NCI-H1930 (cell line): ENCODE measurements at regions not wholly inside any gene's neighbourhood (a gene's known extent, or its start where the extent isn't known, plus 50 kb on each side); places are given as distances from the start of the nearest gene placed in this dataset.

Experiments
- DNase-seq, 2 experiments: peaks; one replicate each; lab custom pipeline; 2025; lab: John Stamatoyannopoulos, UW

- no peak for DNase-seq
Observed at GRCh38 chrX:13147733-13148132, 103.3 kb upstream of the FAM9C start.

GRCh38 chrX:13147147-13147546 is 102.7 kb upstream of the FAM9C start:
- DNase-seq, result no peak

GRCh38 chrX:13144927-13145655 is 100.7 kb upstream of the FAM9C start:
- DNase-seq, result no peak

GRCh38 chrX:13142891-13143290 is 98.5 kb upstream of the FAM9C start:
- no peak for DNase-seq

GRCh38 chrX:13140007-13140406 is 95.6 kb upstream of the FAM9C start:
- no peak for DNase-seq

- no peak for DNase-seq
Observed at GRCh38 chrX:13131396-13132137, 87.1 kb upstream of the FAM9C start.

- no peak for DNase-seq
Observed at GRCh38 chrX:13130816-13131215, 86.4 kb upstream of the FAM9C start.

- DNase-seq, result no peak
Observed at GRCh38 chrX:13128104-13128503, 83.7 kb upstream of the FAM9C start.

GRCh38 chrX:13126775-13127174 is 82.4 kb upstream of the FAM9C start:
- no peak for DNase-seq

- no peak for DNase-seq
Observed at GRCh38 chrX:13125188-13125587, 80.8 kb upstream of the FAM9C start.

- DNase-seq, result no peak
Observed at GRCh38 chrX:13123857-13124345, 79.5 kb upstream of the FAM9C start.

- DNase-seq, result no peak
Observed at GRCh38 chrX:13123247-13123856, 78.9 kb upstream of the FAM9C start.

GRCh38 chrX:13121020-13121555 is 76.7 kb upstream of the FAM9C start:
- DNase-seq, result no peak

- no peak for DNase-seq
Observed at GRCh38 chrX:13120017-13120416, 75.6 kb upstream of the FAM9C start.

- no peak for DNase-seq
Observed at GRCh38 chrX:13119386-13119785, 75.0 kb upstream of the FAM9C start.

- DNase-seq, result no peak
Observed at GRCh38 chrX:13115146-13115855, 70.9 kb upstream of the FAM9C start.

GRCh38 chrX:13112499-13112898 is 68.1 kb upstream of the FAM9C start:
- no peak for DNase-seq

- DNase-seq, result no peak
Observed at GRCh38 chrX:13110433-13111324, 66.3 kb upstream of the FAM9C start.

GRCh38 chrX:13109817-13110216 is 65.4 kb upstream of the FAM9C start:
- no peak for DNase-seq

GRCh38 chrX:13103914-13104274 is 59.5 kb upstream of the FAM9C start:
- no peak for DNase-seq
